WTC11 (cell line): ENCODE measurements at regions not wholly inside any gene's neighbourhood (a gene's known extent, or its start where the extent isn't known, plus 50 kb on each side); places are given as distances from the start of the nearest gene placed in this dataset.

Experiments used
- ATAC-seq: fragments of 200-7000 bp; cut with Tn5 transposase; 2 replicates; pipeline ENCODE4 v1.10.0; 2021; ENCODE audit warnings: mild to moderate bottlenecking, moderate library complexity
- CTCF ChIA-PET: fragments of 300-600 bp; sonication (Branson Sonifier 250); formaldehyde crosslinking; loops from one replicate; lab custom pipeline; 2021; ENCODE audit warnings: antibody characterized with exemption; lab: Charles Lee
- POLR2A ChIA-PET: fragments of 350-600 bp; sonication (Branson Sonifier 250); formaldehyde crosslinking; loops from one replicate; lab custom pipeline; 2021; ENCODE audit warnings: antibody characterized with exemption; lab: Charles Lee
- DNase-seq: peaks from one replicate; pipeline ENCODE4 v3.0.0; 2021; ENCODE audit warnings: low spot score
- H3K27ac Mint-ChIP-seq: 2 replicates; pipeline ENCODE4 v1.8.0; 2021; ENCODE audit warnings: mixed read lengths
- H3K27me3 Mint-ChIP-seq: 2 replicates; pipeline ENCODE4 v1.8.0; 2021; ENCODE audit warnings: low read depth, mild to moderate bottlenecking, moderate library complexity, mixed read lengths
- H3K36me3 Mint-ChIP-seq: 2 replicates; pipeline ENCODE4 v1.8.0; 2021; ENCODE audit warnings: mixed read lengths
- H3K4me1 Mint-ChIP-seq: 2 replicates; pipeline ENCODE4 v1.8.0; 2022; ENCODE audit warnings: mixed read lengths
- H3K4me3 Mint-ChIP-seq: 2 replicates; pipeline ENCODE4 v1.8.0; 2021; ENCODE audit warnings: mild to moderate bottlenecking, moderate library complexity, mixed read lengths
- H3K9me3 Mint-ChIP-seq: 2 replicates; pipeline ENCODE4 v1.8.0; 2021; ENCODE audit warnings: mixed read lengths
- ATF1 ChIP-seq: sonication (generic); formaldehyde crosslinking; IDR thresholded peaks from 2 replicates; pipeline ENCODE4 v1.8.1; 2023; ENCODE audit warnings: mild to moderate bottlenecking, moderate library complexity, missing genetic modification reagents
- CREM ChIP-seq: sonication (generic); formaldehyde crosslinking; IDR thresholded peaks from 2 replicates; pipeline ENCODE4 v1.8.1; 2022; ENCODE audit warnings: mild to moderate bottlenecking, missing genetic modification reagents, moderate library complexity
- NFATC4 ChIP-seq: fragments of 250-450 bp; sonication (Bioruptor Pico); IDR thresholded peaks from 2 replicates; pipeline ENCODE4 v1.9.0; 2021; ENCODE audit warnings: mild to moderate bottlenecking
- RELA ChIP-seq: sonication (generic); formaldehyde crosslinking; IDR thresholded peaks from 2 replicates; pipeline ENCODE4 v1.8.1; 2022; ENCODE audit warnings: missing genetic modification reagents, mild to moderate bottlenecking, borderline replicate concordance
- RORB ChIP-seq: fragments of 250-450 bp; sonication (Bioruptor Pico); IDR thresholded peaks from 2 replicates; pipeline ENCODE4 v1.9.0; 2021; ENCODE audit warnings: mild to moderate bottlenecking
- SOX15 ChIP-seq: fragments of 250-450 bp; sonication (Bioruptor Pico); IDR thresholded peaks from 2 replicates; pipeline ENCODE4 v1.9.0; 2021; ENCODE audit warnings: mild to moderate bottlenecking
- TCF7 ChIP-seq: sonication (generic); formaldehyde crosslinking; IDR thresholded peaks from 2 replicates; pipeline ENCODE4 v1.8.0; 2022; ENCODE audit warnings: mild to moderate bottlenecking, low read depth, missing genetic modification reagents, moderate library complexity
- TP53 ChIP-seq: sonication (generic); formaldehyde crosslinking; IDR thresholded peaks from 2 replicates; pipeline ENCODE4 v1.8.1; 2023; ENCODE audit warnings: mild to moderate bottlenecking, missing genetic modification reagents
- ZNF263 ChIP-seq: sonication (generic); formaldehyde crosslinking; IDR thresholded peaks from 2 replicates; pipeline ENCODE4 v1.8.1; 2022; ENCODE audit warnings: low read depth, mild to moderate bottlenecking, moderate library complexity, missing genetic modification reagents
- ZNF423 ChIP-seq: fragments of 250-450 bp; sonication (Bioruptor Pico); IDR thresholded peaks from 2 replicates; pipeline ENCODE4 v2.1.2; 2022; ENCODE audit warnings: mild to moderate bottlenecking, moderate library complexity
- TF ChIP-seq, protein P1 (sequence below): fragments of 250-450 bp; sonication (Bioruptor Pico); IDR thresholded peaks from 2 replicates; pipeline ENCODE4 v1.9.0; 2021; ENCODE audit warnings: mild to moderate bottlenecking
- TF ChIP-seq, protein P2 (sequence below): sonication (generic); formaldehyde crosslinking; IDR thresholded peaks from 2 replicates; pipeline ENCODE4 v1.8.0; 2023; ENCODE audit warnings: missing genetic modification reagents
- TF ChIP-seq, protein P3 (sequence below): sonication (generic); formaldehyde crosslinking; IDR thresholded peaks from 2 replicates; pipeline ENCODE4 v1.8.1; 2022; ENCODE audit warnings: missing genetic modification reagents, borderline replicate concordance
- TF ChIP-seq, protein P4 (sequence below): fragments of 200-600 bp; IDR thresholded peaks from 2 replicates; pipeline ENCODE4 v1.8.0; 2022; ENCODE audit warnings: antibody characterized with exemption
- TF ChIP-seq, protein P5 (sequence below): fragments of 250-450 bp; sonication (Bioruptor Pico); IDR thresholded peaks from 2 replicates; pipeline ENCODE4 v1.9.0; 2021; ENCODE audit warnings: mild to moderate bottlenecking
- TF ChIP-seq, protein P6 (sequence below): sonication (generic); formaldehyde crosslinking; IDR thresholded peaks from 2 replicates; pipeline ENCODE4 v1.8.0; 2022; ENCODE audit warnings: missing genetic modification reagents
- TF ChIP-seq, protein P7 (sequence below): sonication (generic); formaldehyde crosslinking; IDR thresholded peaks from 2 replicates; pipeline ENCODE4 v1.8.1; 2022; ENCODE audit warnings: low read depth, missing genetic modification reagents, borderline replicate concordance
- TF ChIP-seq, protein P8 (sequence below): sonication (generic); formaldehyde crosslinking; IDR thresholded peaks from 2 replicates; pipeline ENCODE4 v1.8.0; 2022; ENCODE audit warnings: mild to moderate bottlenecking, missing genetic modification reagents

DNA sequence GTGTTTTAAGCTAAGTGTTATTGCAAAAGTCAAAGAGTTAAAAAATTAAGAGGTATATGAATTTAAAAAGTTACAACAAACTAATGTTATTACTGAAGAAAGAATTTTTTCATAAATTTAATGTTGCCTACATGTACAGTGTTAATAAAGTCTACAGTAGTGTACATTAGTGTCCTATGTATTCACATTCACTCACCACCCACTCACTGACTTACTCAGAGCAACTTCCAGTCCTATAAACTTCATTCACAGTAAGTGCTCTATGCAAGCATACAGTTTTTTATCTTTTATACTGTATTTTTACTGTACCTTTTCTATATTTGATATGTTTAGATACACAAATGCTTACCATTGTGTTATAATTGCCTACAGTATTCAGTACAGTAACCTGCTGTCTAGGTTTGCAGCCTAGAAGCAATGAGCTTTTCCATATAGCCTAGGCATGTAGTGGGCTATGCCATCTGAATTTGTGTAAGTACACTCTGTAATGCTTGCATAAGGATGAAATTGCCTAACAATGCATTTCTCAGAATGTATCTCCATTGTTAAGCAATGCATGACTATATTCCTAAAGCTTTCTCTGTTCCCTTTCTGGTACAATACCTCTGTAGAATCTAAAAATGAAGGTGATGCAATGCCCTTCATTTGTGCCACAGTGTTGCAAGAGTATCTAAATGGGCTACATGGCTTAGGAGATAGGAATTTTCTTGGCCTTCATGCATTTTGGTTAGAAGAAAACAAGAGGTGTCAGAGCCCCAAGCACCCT, 370.8 kb upstream of the NT5C1B start:
- no peak for ATAC-seq
- H3K4me1 Mint-ChIP-seq = peaks cover 3% of the 10 kb centered on the region; the same call in 1 of the 2 replicates
- no peaks in the 10 kb centered on the region for H3K27me3 Mint-ChIP-seq
- ChIA-PET CTCF (no interaction called here), POLR2A (no interaction called here)
- no peak overlapping the region for H3K27ac Mint-ChIP-seq
- DNase-seq = no peak
- H3K9me3 Mint-ChIP-seq = peaks cover 19% of the 10 kb centered on the region
- H3K4me3 Mint-ChIP-seq = no peak overlapping the region
- TF ChIP-seq, protein P1, sequence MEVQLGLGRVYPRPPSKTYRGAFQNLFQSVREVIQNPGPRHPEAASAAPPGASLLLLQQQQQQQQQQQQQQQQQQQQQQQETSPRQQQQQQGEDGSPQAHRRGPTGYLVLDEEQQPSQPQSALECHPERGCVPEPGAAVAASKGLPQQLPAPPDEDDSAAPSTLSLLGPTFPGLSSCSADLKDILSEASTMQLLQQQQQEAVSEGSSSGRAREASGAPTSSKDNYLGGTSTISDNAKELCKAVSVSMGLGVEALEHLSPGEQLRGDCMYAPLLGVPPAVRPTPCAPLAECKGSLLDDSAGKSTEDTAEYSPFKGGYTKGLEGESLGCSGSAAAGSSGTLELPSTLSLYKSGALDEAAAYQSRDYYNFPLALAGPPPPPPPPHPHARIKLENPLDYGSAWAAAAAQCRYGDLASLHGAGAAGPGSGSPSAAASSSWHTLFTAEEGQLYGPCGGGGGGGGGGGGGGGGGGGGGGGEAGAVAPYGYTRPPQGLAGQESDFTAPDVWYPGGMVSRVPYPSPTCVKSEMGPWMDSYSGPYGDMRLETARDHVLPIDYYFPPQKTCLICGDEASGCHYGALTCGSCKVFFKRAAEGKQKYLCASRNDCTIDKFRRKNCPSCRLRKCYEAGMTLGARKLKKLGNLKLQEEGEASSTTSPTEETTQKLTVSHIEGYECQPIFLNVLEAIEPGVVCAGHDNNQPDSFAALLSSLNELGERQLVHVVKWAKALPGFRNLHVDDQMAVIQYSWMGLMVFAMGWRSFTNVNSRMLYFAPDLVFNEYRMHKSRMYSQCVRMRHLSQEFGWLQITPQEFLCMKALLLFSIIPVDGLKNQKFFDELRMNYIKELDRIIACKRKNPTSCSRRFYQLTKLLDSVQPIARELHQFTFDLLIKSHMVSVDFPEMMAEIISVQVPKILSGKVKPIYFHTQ (CRISPR knock-in tag) = no peak
- TF ChIP-seq, protein P2, sequence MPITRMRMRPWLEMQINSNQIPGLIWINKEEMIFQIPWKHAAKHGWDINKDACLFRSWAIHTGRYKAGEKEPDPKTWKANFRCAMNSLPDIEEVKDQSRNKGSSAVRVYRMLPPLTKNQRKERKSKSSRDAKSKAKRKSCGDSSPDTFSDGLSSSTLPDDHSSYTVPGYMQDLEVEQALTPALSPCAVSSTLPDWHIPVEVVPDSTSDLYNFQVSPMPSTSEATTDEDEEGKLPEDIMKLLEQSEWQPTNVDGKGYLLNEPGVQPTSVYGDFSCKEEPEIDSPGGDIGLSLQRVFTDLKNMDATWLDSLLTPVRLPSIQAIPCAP (CRISPR knock-in tag) = no peak
- TF ChIP-seq, protein P3, sequence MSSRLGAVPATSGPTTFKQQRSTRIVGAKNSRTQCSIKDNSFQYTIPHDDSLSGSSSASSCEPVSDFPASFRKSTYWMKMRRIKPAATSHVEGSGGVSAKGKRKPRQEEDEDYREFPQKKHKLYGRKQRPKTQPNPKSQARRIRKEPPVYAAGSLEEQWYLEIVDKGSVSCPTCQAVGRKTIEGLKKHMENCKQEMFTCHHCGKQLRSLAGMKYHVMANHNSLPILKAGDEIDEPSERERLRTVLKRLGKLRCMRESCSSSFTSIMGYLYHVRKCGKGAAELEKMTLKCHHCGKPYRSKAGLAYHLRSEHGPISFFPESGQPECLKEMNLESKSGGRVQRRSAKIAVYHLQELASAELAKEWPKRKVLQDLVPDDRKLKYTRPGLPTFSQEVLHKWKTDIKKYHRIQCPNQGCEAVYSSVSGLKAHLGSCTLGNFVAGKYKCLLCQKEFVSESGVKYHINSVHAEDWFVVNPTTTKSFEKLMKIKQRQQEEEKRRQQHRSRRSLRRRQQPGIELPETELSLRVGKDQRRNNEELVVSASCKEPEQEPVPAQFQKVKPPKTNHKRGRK (CRISPR knock-in tag) = no peak
- no peak for TF ChIP-seq ATF1 (CRISPR knock-in tag)
- TF ChIP-seq, all 79 proteins: peak for 0
- H3K36me3 Mint-ChIP-seq = no peaks in the 10 kb centered on the region

DNA sequence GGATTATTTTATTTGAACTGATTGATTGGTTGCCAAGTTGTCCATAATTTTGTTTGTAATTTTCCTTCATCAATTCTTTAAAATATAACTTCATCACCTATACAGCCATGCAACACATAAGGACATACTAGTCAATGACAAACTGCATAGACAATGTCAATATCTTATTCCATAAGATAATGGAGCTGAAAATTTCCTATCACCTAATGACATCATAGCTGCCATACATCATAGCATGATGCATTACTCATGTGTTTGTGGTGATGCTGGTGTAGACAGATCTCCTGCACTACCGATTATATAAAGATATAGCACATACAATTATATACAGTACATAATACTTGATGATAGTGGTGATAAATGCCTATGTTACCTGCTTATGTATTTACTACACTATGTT, 369.8 kb upstream of the NT5C1B start:
- TF ChIP-seq, protein P4, sequence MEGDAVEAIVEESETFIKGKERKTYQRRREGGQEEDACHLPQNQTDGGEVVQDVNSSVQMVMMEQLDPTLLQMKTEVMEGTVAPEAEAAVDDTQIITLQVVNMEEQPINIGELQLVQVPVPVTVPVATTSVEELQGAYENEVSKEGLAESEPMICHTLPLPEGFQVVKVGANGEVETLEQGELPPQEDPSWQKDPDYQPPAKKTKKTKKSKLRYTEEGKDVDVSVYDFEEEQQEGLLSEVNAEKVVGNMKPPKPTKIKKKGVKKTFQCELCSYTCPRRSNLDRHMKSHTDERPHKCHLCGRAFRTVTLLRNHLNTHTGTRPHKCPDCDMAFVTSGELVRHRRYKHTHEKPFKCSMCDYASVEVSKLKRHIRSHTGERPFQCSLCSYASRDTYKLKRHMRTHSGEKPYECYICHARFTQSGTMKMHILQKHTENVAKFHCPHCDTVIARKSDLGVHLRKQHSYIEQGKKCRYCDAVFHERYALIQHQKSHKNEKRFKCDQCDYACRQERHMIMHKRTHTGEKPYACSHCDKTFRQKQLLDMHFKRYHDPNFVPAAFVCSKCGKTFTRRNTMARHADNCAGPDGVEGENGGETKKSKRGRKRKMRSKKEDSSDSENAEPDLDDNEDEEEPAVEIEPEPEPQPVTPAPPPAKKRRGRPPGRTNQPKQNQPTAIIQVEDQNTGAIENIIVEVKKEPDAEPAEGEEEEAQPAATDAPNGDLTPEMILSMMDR = no peak
- TF ChIP-seq RELA (no peak), NFATC4 (CRISPR knock-in tag) (no peak), ZNF423 (CRISPR knock-in tag) (no peak), TP53 (CRISPR knock-in tag) (no peak), ZNF263 (no peak)
- TF ChIP-seq, protein P5, sequence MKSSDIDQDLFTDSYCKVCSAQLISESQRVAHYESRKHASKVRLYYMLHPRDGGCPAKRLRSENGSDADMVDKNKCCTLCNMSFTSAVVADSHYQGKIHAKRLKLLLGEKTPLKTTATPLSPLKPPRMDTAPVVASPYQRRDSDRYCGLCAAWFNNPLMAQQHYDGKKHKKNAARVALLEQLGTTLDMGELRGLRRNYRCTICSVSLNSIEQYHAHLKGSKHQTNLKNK (CRISPR knock-in tag) = no peak
- no peaks in the 10 kb centered on the region for H3K27me3 Mint-ChIP-seq
- H3K9me3 Mint-ChIP-seq = peaks cover 17% of the 10 kb centered on the region
- H3K36me3 Mint-ChIP-seq = no peaks in the 10 kb centered on the region
- DNase-seq (no peak), ATAC-seq (no peak)
- ChIA-PET CTCF (no interaction called here), POLR2A (no interaction called here)
- H3K27ac Mint-ChIP-seq = no peak overlapping the region
- H3K4me3 Mint-ChIP-seq = no peak overlapping the region
- peaks cover 3% of the 10 kb centered on the region; the same call in 1 of the 2 replicates for H3K4me1 Mint-ChIP-seq

DNA sequence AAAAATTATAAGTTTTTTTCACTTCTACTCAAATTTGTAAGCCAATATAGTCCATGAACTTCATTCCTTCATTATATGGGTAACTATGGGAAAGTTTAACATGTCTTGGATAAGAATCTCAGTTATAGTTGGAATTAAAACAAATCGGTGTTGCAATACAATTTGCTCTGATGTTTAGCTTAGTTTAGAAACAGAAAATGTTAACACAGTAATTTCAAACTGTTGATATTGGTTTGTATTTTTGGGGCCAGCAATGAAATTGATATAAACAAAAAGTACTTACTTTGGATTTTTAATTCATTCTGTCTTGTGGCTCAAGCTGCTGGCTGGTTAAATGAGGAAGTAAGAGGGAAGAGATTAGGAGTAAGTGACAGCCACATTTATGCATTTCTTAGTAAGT, 368.5 kb upstream of the NT5C1B start:
- no peak overlapping the region for H3K27ac Mint-ChIP-seq
- peaks cover 10% of the 10 kb centered on the region for H3K9me3 Mint-ChIP-seq
- no peaks in the 10 kb centered on the region for H3K27me3 Mint-ChIP-seq
- POLR2A ChIA-PET = no interaction called here
- H3K36me3 Mint-ChIP-seq = no peaks in the 10 kb centered on the region
- H3K4me3 Mint-ChIP-seq = no peak overlapping the region
- DNase-seq (no peak), ATAC-seq (no peak)
- peaks cover 3% of the 10 kb centered on the region; the same call in 1 of the 2 replicates for H3K4me1 Mint-ChIP-seq
- CTCF ChIA-PET = no interaction called here
- TF ChIP-seq SOX15 (CRISPR knock-in tag) (no peak), TCF7 (CRISPR knock-in tag) (no peak), CREM (CRISPR knock-in tag) (no peak), RORB (no peak)
- TF ChIP-seq, protein P6, sequence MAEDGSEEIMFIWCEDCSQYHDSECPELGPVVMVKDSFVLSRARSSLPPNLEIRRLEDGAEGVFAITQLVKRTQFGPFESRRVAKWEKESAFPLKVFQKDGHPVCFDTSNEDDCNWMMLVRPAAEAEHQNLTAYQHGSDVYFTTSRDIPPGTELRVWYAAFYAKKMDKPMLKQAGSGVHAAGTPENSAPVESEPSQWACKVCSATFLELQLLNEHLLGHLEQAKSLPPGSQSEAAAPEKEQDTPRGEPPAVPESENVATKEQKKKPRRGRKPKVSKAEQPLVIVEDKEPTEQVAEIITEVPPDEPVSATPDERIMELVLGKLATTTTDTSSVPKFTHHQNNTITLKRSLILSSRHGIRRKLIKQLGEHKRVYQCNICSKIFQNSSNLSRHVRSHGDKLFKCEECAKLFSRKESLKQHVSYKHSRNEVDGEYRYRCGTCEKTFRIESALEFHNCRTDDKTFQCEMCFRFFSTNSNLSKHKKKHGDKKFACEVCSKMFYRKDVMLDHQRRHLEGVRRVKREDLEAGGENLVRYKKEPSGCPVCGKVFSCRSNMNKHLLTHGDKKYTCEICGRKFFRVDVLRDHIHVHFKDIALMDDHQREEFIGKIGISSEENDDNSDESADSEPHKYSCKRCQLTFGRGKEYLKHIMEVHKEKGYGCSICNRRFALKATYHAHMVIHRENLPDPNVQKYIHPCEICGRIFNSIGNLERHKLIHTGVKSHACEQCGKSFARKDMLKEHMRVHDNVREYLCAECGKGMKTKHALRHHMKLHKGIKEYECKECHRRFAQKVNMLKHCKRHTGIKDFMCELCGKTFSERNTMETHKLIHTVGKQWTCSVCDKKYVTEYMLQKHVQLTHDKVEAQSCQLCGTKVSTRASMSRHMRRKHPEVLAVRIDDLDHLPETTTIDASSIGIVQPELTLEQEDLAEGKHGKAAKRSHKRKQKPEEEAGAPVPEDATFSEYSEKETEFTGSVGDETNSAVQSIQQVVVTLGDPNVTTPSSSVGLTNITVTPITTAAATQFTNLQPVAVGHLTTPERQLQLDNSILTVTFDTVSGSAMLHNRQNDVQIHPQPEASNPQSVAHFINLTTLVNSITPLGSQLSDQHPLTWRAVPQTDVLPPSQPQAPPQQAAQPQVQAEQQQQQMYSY (CRISPR knock-in tag) = no peak
- TF ChIP-seq, protein P7, sequence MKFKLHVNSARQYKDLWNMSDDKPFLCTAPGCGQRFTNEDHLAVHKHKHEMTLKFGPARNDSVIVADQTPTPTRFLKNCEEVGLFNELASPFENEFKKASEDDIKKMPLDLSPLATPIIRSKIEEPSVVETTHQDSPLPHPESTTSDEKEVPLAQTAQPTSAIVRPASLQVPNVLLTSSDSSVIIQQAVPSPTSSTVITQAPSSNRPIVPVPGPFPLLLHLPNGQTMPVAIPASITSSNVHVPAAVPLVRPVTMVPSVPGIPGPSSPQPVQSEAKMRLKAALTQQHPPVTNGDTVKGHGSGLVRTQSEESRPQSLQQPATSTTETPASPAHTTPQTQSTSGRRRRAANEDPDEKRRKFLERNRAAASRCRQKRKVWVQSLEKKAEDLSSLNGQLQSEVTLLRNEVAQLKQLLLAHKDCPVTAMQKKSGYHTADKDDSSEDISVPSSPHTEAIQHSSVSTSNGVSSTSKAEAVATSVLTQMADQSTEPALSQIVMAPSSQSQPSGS = no peak
- TF ChIP-seq, protein P8, sequence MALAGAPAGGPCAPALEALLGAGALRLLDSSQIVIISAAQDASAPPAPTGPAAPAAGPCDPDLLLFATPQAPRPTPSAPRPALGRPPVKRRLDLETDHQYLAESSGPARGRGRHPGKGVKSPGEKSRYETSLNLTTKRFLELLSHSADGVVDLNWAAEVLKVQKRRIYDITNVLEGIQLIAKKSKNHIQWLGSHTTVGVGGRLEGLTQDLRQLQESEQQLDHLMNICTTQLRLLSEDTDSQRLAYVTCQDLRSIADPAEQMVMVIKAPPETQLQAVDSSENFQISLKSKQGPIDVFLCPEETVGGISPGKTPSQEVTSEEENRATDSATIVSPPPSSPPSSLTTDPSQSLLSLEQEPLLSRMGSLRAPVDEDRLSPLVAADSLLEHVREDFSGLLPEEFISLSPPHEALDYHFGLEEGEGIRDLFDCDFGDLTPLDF = no peak
